HL-60 (cell line): ENCODE measurements at regions not wholly inside any gene's neighbourhood (a gene's known extent, or its start where the extent isn't known, plus 50 kb on each side); places are given as distances from the start of the nearest gene placed in this dataset.

Experiments
- DNase-seq, 2 experiments: peaks; one replicate each; pipeline ENCODE4 v3.0.0-alpha.2; 2010 to 2020; ENCODE audit warnings: low read depth in 1 of 2, low spot score in 1 of 2
- H3K27ac ChIP-seq: fragments of 250-450 bp; sonication (Bioruptor Pico); replicated peaks from 2 replicates; pipeline ENCODE4 v1.5.1; 2020; ENCODE audit warnings: mild to moderate bottlenecking, moderate library complexity
- H3K27me3 ChIP-seq: fragments of 250-450 bp; sonication (Bioruptor Pico); 2 replicates; pipeline ENCODE4 v1.5.1; 2021; ENCODE audit warnings: mild to moderate bottlenecking, moderate library complexity; ENCODE audit not compliant: insufficient read depth, poor library complexity, severe bottlenecking
- H3K4me3 ChIP-seq: replicated peaks from 2 replicates; pipeline ENCODE4 v1.5.1; 2011; ENCODE audit warnings: mild to moderate bottlenecking, control low read depth, low read length; ENCODE audit not compliant: insufficient read depth
- CTCF ChIP-seq: IDR thresholded peaks from one replicate; pipeline ENCODE4 v1.5.1; 2011; ENCODE audit warnings: low read length, control low read depth, inconsistent platforms; ENCODE audit not compliant: insufficient read depth
- GABPA ChIP-seq: IDR thresholded peaks from 2 replicates; pipeline ENCODE4 v1.6.1; 2012; ENCODE audit warnings: low read depth
- POLR2AphosphoS5 ChIP-seq: IDR thresholded peaks from 2 replicates; pipeline ENCODE4 v1.6.1; 2012; ENCODE audit warnings: low read depth
- REST ChIP-seq: IDR thresholded peaks from 2 replicates; pipeline ENCODE4 v1.6.1; 2012; ENCODE audit warnings: low read depth; ENCODE audit not compliant: insufficient replicate concordance
- SPI1 ChIP-seq: IDR thresholded peaks from 2 replicates; pipeline ENCODE4 v1.6.1; 2012; ENCODE audit warnings: low read depth, mild to moderate bottlenecking, borderline replicate concordance

- DNase-seq, result no peak
- H3K27me3 ChIP-seq, result no peaks in the 10 kb centered on the region
- H3K4me3 ChIP-seq, result no peak overlapping the region
- H3K27ac ChIP-seq, result no peak overlapping the region
- no peak for TF ChIP-seq GABPA
- no peak for TF ChIP-seq REST
- TF ChIP-seq CTCF, result no peak
- no peak for TF ChIP-seq SPI1
- no peak for TF ChIP-seq POLR2AphosphoS5
These were observed 1320.1 kb upstream of the GJE1 start for GRCh38 chr6:140812636-140813035.

DNA sequence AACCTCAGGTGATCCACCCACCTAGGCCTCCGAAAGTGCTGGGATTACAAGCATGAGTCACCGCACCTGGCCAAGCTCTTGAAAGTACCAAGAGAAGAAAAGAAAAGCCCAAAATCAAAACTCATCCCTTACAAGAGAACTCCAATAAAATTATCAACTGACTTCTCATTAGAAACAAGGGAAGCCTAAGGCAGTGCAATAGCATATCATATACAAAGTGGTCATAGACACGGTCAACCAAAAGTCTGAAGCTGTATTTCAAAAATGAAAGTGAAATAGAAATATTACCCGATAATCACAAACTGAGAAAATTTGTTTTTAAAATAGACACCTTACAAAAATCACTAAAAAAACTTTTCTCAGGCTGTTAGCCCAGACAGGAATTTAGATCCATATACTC, 1321.1 kb upstream of the GJE1 start:
- Histone ChIP-seq H3K27me3 (no peaks in the 10 kb centered on the region), H3K4me3 (no peak overlapping the region), H3K27ac (no peak overlapping the region)
- DNase-seq, result no peak
- TF ChIP-seq SPI1, result no peak
- TF ChIP-seq GABPA, result no peak
- TF ChIP-seq CTCF, result no peak
- TF ChIP-seq POLR2AphosphoS5, result no peak
- TF ChIP-seq REST, result no peak

DNA sequence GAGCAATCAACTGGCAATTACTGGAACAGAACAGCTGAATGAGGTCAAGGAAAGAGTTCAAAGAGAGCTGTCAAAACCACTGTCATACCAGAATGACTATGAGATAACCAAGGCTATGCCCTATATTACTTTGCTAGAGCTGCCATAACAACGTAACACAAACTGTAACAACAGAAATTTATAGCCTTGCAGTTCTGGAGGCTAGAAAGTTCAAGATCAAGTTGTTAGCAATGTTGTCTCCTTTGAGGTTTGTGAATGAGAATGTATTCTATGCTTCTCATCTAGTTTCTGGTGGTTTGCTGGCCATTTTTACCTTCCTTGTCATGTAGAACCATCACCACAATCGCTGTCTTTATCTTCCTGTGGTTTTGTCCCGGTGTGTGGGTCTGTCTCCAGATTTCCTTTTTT, 1323.0 kb upstream of the GJE1 start:
- H3K27ac ChIP-seq, result no peak overlapping the region
- no peak for DNase-seq
- TF ChIP-seq GABPA (no peak), POLR2AphosphoS5 (no peak), REST (no peak), SPI1 (no peak)
- H3K27me3 ChIP-seq, result no peaks in the 10 kb centered on the region
- no peak overlapping the region for H3K4me3 ChIP-seq

DNA sequence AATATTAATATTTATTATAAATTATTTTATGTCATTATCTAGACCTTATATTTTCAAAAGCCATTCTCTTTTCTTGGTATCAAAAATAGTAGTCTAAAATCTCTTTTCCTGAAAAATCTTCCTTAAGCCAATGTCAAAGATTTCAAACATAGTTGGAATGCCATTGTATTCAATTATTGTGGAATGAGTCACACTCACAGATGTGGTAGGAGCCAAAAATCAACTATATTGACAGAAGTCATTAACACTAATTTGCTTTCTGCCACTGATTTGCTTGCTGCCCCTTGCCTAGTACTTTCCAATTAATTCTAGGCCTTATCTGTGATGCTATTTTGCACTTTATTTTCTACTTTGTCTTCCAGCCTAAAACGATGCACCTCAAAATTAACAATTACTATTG, 1326.3 kb upstream of the GJE1 start:
- Histone ChIP-seq H3K27ac (no peak overlapping the region), H3K27me3 (no peaks in the 10 kb centered on the region), H3K4me3 (no peak overlapping the region)
- TF ChIP-seq GABPA, result no peak
- TF ChIP-seq CTCF, result no peak
- TF ChIP-seq POLR2AphosphoS5, result no peak
- TF ChIP-seq REST, result no peak
- no peak for TF ChIP-seq SPI1
- no peak for DNase-seq
